ENCODE measurements at regions not wholly inside any gene's neighbourhood (a gene's known extent, or its start where the extent isn't known, plus 50 kb on each side); places are given as distances from the start of the nearest gene placed in this dataset.

- peak; percentile 41 to 82 (median 62) for ATAC-seq
- intact Hi-C loops (cut with DNase I): no loop called here
Observed at GRCh38 chr11:19511413-19512183, 201.0 kb upstream of the NAV2 start.

GRCh38 chr11:19511066-19511412 lies 201.6 kb upstream of the NAV2 start:
- DNase-seq (no peak), ATAC-seq (peak in 2 of 8 donors; percentile 13 to 21)
- no peaks in the 10 kb centered on the region for H3K9me3 ChIP-seq
- no peak overlapping the region for H3K4me3 ChIP-seq
- peaks cover 0 to 12% (median 0%) of the 10 kb centered on the region in 7 donors for H3K27me3 ChIP-seq
- no peak for TF ChIP-seq CTCF (IDR thresholded peaks at IDR 0.05)
- peaks cover 0 to 32% (median 19%) of the 10 kb centered on the region in 9 donors for H3K4me1 ChIP-seq
- intact Hi-C loops (cut with DNase I): no loop called here
- 43 to 65% methylated on average over 1 of the region's 1 CpG for WGBS, 2 donors
- no peak overlapping the region for H3K27ac ChIP-seq
- no peaks in the 10 kb centered on the region for H3K36me3 ChIP-seq

More at GRCh38 chr11:19511413-19512183, 201.0 kb upstream of the NAV2 start:
- Histone ChIP-seq H3K9me3 (no peaks in the 10 kb centered on the region), H3K27me3 (peaks cover 0 to 12% (median 0%) of the 10 kb centered on the region in 7 donors), H3K27ac (no peak overlapping the region), H3K36me3 (no peaks in the 10 kb centered on the region), H3K4me1 (peaks cover 0 to 32% (median 19%) of the 10 kb centered on the region in 9 donors), H3K4me3 (no peak overlapping the region)
- WGBS, 2 donors: 39 to 51% methylated on average over 9 of the region's 9 CpGs
- DNase-seq: peak; percentile 19 to 52
- TF ChIP-seq CTCF (IDR thresholded peaks at IDR 0.05): no peak

GRCh38 chr11:19510468-19510867 lies 202.2 kb upstream of the NAV2 start:
- peaks cover 0 to 7% (median 0%) of the 10 kb centered on the region in 7 donors for H3K27me3 ChIP-seq
- 78 to 84% methylated on average over 8 of the region's 8 CpGs for WGBS, 2 donors
- no peak overlapping the region for H3K4me3 ChIP-seq
- no peak for ATAC-seq
- H3K9me3 ChIP-seq: no peaks in the 10 kb centered on the region
- no peak overlapping the region for H3K27ac ChIP-seq
- DNase-seq: no peak
- intact Hi-C loops (cut with DNase I): no loop called here
- TF ChIP-seq CTCF (IDR thresholded peaks at IDR 0.05): no peak
- no peaks in the 10 kb centered on the region for H3K36me3 ChIP-seq
- peaks cover 0 to 32% (median 19%) of the 10 kb centered on the region in 9 donors for H3K4me1 ChIP-seq

- Histone ChIP-seq H3K36me3 (no peaks in the 10 kb centered on the region), H3K4me3 (no peak overlapping the region), H3K27ac (no peak overlapping the region), H3K9me3 (no peaks in the 10 kb centered on the region), H3K27me3 (peaks cover 0 to 7% (median 0%) of the 10 kb centered on the region in 7 donors), H3K4me1 (peaks cover 0 to 32% (median 19%) of the 10 kb centered on the region in 9 donors)
- whole genome bisulfite sequencing, 2 donors: 73 to 90% methylated on average over 6 of the region's 6 CpGs
- ATAC-seq: no peak
- TF ChIP-seq CTCF (IDR thresholded peaks at IDR 0.05): no peak
- intact Hi-C loops (cut with DNase I): no loop called here
- DNase-seq: no peak
Observed at GRCh38 chr11:19509215-19509614, 203.4 kb upstream of the NAV2 start.

Data from heart right ventricle (tissue), 16 donors.